GM18517 (cell line): ENCODE measurements at regions not wholly inside any gene's neighbourhood (a gene's known extent, or its start where the extent isn't known, plus 50 kb on each side); places are given as distances from the start of the nearest gene placed in this dataset.

ENCODE experiments used
- ATAC-seq: cut with Tn5 transposase; IDR thresholded peaks from one replicate; pipeline ENCODE4 v1.9.1; 2021; ENCODE audit warnings: mild to moderate bottlenecking, moderate library complexity; ENCODE audit not compliant: unreplicated experiment

DNA sequence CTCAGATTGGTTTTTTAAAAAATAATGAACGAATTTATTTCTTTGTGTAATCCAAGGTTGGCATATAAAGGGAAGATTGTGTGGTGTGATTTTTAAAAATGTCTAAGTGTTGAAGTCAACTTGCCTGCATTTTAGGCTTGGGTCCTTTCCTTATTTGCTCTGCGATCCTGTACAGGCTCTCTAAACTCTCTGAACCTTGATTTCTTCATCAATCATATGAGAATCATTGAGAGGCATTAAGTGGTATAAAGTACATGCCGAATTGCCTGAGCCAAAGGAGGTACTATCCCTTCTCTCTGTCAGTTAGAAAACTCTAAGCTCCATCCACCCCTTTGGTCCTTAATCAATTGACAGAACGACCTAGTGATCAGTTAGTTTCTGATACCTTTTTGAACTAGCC, 440.4 kb upstream of the MEX3C start:
- no peak for ATAC-seq

DNA sequence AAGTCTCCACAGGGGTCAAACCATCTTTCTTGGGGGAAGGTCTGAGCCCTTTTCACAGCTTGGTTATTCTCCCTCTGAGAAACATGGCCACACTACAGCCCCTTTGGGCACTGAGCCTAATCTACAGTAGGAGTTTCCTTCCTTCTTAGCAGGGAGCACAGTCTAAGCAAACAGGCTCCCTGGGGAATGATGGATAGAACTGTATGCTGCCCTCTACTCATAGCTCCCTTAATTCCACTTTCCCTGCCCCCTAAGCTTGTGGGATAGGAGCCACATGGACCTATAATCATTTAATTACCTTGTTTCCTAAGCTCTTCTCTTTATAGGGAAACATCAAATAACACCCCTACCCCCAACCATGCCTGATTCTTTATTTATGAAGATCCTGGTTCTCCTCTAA, 442.1 kb upstream of the MEX3C start:
- ATAC-seq, result no peak

GRCh38 chr18:51643483-51643882, 446.0 kb upstream of the MEX3C start:
- ATAC-seq, result no peak

- no peak for ATAC-seq
These were observed 448.1 kb upstream of the MEX3C start for GRCh38 chr18:51645607-51646006.

GRCh38 chr18:51647346-51647745, 449.9 kb upstream of the MEX3C start:
- ATAC-seq, result no peak

GRCh38 chr18:51647942-51648341, 450.5 kb upstream of the MEX3C start:
- no peak for ATAC-seq

GRCh38 chr18:51649796-51650195, 452.3 kb upstream of the MEX3C start:
- no peak for ATAC-seq

DNA sequence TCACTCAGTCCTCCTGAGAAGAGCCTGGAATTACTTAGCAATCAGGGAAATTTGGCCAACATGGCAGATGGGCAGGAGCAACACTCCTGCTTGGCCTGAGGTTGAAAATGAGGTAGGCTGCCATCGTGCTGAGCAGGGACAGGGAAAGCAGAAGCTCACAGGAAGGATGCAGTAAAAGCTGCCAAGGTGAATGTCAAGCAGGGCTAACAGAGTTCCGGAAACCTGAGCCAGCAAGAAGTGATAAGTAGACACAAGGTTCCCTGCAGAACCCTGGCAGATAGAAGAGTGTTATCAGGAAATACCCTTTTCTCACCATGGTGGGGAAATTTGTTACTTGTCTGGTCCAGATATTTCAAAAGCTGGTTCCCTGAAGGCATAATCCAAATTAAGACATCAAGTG, 454.3 kb upstream of the MEX3C start:
- ATAC-seq, result no peak

DNA sequence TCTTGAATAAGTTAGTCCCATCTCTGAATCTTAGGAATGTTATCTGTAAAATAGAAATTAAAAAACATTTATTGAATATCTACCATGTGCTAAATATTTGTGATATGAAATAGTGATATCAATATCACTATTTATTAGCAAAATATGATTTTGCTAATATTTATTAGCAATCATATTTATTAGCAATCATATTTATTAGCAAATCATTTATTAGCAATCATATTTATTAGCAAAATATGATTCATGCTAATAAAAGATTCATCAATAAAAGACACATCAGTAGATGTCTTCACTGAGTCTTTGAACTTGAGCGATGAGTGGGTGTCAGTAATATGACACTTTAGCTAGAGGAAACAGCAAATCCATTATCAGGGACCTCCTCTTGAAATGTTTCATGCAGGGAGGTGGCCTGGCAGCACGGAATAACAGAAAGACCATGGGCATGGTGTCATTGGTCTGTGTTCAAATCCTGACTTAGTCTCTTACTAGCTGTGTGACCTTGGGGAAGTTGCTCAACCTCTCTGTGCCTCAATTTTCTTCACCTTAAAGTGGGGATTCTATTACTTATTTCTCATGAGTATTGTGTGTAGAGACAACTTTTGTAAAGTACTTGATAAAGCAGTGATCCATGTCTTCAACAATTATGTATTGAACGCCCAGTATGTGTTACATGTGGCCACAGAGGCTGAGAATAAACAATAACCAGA, 456.2 kb upstream of the MEX3C start:
- ATAC-seq, result no peak

DNA sequence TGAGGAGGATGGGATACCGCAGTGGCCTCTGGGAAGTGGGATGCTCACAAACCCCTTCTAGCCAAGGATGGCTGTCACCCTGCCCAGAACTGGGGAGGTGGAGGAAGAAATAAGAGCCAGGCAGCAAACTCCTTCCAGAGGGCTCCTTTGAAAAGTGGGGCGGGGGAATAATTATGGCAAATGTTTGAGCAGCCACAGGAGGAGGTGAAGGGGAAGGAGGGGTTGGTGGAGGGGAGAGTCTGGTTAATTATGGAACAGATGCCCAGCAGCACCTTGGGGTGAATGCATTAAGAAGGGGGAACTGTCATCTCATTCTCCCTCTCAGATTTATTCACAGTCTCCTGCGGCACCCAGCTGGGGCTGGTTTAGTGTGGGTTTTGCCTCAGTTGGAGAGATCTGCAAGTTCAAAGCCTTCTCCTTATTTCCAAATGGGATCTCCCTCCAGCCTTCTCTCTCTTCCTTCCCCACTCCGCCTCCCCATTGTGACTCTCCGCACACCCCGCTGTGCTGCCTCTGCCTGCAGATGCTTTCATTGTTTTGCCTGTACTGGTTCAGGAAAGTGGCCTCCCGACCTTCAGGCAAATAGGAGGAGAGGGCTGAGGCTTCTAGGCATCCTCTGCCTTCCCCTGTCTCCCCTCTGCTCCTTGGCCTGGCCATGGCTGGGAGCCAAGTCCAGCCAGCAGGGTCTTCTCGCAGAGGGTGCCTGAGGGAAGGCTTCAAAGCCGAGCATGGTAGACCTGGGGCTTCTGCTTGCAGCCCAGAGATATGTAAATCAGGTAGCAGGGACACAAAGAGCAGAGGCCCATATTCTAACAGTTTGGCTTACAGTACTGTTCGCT, 457.2 kb upstream of the MEX3C start:
- peak; percentile 75 for ATAC-seq

GRCh38 chr18:51655327-51655698, 457.8 kb upstream of the MEX3C start:
- ATAC-seq, result peak; percentile 96

DNA sequence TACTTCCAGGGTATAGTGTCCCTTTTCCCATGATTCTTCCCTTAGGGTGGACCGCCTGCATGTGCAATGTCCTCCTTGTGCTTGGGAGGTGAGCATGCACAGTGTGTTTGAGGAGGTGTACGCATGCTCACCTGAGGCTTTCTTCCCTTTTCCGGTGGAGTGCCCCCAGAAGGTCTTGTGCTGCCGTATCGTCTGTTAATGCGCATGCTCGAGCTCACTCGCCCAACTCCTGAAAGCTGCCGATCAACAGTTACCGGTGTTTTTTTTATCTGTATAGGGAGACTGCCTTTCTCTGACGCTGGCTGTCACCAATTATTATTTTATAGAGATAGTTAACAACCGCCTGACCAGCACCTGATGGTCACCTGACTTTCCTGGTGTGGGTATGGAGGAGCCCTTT, 458.8 kb upstream of the MEX3C start:
- ATAC-seq, result no peak

- no peak for ATAC-seq
These were observed 461.0 kb upstream of the MEX3C start for GRCh38 chr18:51658436-51658835.

GRCh38 chr18:51659781-51660180, 462.3 kb upstream of the MEX3C start:
- no peak for ATAC-seq

DNA sequence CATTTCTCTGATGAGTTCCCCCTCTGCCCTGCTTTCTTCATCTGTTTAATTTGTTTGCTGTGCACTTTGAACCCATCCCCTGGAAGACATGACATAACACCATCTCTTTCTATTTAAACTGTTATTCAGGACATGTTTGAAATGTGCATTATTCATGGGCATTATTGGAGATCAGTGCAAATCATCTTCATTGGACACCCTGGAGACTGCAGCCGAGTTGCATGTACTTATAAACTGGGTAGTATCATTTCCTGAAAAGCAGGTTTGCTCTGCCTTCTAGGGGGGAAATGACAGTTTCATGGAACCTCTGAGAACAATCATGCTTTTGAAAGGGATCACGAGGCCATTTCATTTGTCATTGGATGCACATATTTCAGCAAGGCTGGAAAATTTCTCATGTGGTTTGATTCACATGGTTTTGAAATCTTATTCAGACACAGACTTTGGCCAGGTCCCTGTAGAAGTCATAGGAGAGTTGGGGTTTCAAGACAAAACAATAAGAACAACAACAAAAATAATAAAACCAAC, 462.8 kb upstream of the MEX3C start:
- no peak for ATAC-seq

GRCh38 chr18:51664236-51664635, 466.8 kb upstream of the MEX3C start:
- ATAC-seq, result no peak

DNA sequence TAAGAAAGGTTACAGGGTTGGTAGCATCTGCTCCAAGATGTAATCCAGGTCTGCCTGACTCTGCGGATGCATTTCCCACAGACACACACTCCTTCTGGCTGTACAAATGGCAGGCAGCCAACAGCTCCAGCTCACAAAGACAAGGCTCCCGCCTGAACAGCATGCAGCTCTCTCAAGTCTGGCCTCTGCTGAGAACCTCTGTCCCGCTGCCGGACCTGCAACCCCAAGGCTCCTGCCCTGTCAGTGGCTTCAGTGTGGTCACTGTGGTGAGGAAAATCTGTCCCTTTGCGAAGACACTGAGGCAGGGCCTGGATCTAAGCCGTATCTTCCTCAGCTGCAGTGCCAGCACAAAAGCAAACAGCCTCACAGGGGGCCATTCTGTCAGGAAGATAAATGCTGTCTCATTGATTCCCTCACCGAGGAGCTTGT, 469.3 kb upstream of the MEX3C start:
- ATAC-seq, result no peak

DNA sequence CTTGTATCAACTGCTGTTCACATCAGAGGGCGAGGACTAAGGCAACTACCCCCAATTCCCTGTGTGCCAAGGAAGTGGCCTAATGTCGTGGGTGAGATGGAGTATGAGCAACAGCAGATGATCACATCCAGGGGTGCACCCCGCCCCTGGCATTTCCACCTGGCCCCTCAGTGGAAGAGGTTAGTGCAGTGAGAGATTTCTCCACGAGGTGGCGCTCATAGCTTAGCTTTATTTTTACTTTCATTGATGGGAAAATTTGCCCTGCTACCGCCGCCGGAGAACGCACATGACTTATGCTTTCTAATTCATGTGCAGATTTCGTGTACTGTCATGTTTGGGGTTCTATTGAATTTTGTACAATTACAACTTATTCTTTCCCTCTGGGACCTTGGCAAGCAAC, 470.6 kb upstream of the MEX3C start:
- ATAC-seq, result peak; percentile 83

GRCh38 chr18:51668607-51669006, 471.1 kb upstream of the MEX3C start:
- ATAC-seq, result no peak

GRCh38 chr18:51686590-51686989, 489.1 kb upstream of the MEX3C start:
- no peak for ATAC-seq

DNA sequence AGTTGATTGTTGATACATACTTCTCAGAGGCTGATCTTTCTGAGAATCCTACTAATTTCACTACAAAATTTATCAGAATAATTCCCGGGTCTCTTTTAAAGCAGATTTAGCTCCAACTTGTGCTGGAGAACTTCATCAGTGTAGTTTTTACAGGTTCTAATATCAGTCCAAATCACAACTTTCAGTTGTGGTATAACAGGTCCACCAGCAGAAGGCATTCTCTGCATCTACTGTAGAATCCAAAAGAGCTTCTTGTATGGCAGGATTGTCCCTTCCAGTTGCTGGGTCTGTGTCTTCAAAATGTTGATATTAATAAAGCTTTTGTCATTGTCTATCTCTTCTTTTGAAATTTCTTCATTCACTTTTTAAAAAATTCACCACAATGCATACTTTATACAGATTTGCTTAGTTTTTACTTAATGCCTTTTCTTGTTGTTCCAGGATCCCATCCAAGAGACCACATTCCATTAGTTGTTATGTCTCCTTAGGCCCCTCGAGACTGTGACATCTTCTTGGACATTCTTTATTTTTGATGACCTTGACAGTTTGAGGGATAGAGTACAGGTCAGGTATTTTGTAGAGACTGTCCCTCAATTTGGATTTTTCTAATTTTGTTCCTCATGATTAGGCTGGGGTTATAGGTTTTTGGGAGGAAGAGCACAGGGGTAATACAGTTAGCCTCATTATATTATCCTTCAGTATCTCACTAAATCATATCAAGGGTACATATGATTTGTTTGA, 490.5 kb upstream of the MEX3C start:
- no peak for ATAC-seq
